WTC11 (cell line): ENCODE measurements at regions not wholly inside any gene's neighbourhood (a gene's known extent, or its start where the extent isn't known, plus 50 kb on each side); places are given as distances from the start of the nearest gene placed in this dataset.

ENCODE experiments used
- ATAC-seq: fragments of 200-7000 bp; cut with Tn5 transposase; 2 replicates; pipeline ENCODE4 v1.10.0; 2021; ENCODE audit warnings: mild to moderate bottlenecking, moderate library complexity
- CTCF ChIA-PET: fragments of 300-600 bp; sonication (Branson Sonifier 250); formaldehyde crosslinking; loops from one replicate; lab custom pipeline; 2021; ENCODE audit warnings: antibody characterized with exemption; lab: Charles Lee
- POLR2A ChIA-PET: fragments of 350-600 bp; sonication (Branson Sonifier 250); formaldehyde crosslinking; loops from one replicate; lab custom pipeline; 2021; ENCODE audit warnings: antibody characterized with exemption; lab: Charles Lee
- DNase-seq: peaks from one replicate; pipeline ENCODE4 v3.0.0; 2021; ENCODE audit warnings: low spot score
- H3K27ac Mint-ChIP-seq: 2 replicates; pipeline ENCODE4 v1.8.0; 2021; ENCODE audit warnings: mixed read lengths
- H3K27me3 Mint-ChIP-seq: 2 replicates; pipeline ENCODE4 v1.8.0; 2021; ENCODE audit warnings: low read depth, mild to moderate bottlenecking, moderate library complexity, mixed read lengths
- H3K36me3 Mint-ChIP-seq: 2 replicates; pipeline ENCODE4 v1.8.0; 2021; ENCODE audit warnings: mixed read lengths
- H3K4me1 Mint-ChIP-seq: 2 replicates; pipeline ENCODE4 v1.8.0; 2022; ENCODE audit warnings: mixed read lengths
- H3K4me3 Mint-ChIP-seq: 2 replicates; pipeline ENCODE4 v1.8.0; 2021; ENCODE audit warnings: mild to moderate bottlenecking, moderate library complexity, mixed read lengths
- H3K9me3 Mint-ChIP-seq: 2 replicates; pipeline ENCODE4 v1.8.0; 2021; ENCODE audit warnings: mixed read lengths
- ATF2 ChIP-seq: sonication (generic); formaldehyde crosslinking; IDR thresholded peaks from 2 replicates; pipeline ENCODE4 v1.8.1; 2022; ENCODE audit warnings: low read depth, missing genetic modification reagents, borderline replicate concordance
- ATF6 ChIP-seq: sonication (generic); formaldehyde crosslinking; IDR thresholded peaks from 2 replicates; pipeline ENCODE4 v1.8.1; 2023; ENCODE audit warnings: mild to moderate bottlenecking, missing genetic modification reagents
- CBFB ChIP-seq: sonication (generic); formaldehyde crosslinking; IDR thresholded peaks from 2 replicates; pipeline ENCODE4 v1.8.1; 2022; ENCODE audit warnings: mild to moderate bottlenecking, low read depth, missing genetic modification reagents
- E2F1 ChIP-seq: sonication (generic); formaldehyde crosslinking; IDR thresholded peaks from 2 replicates; pipeline ENCODE4 v1.8.0; 2022; ENCODE audit warnings: mild to moderate bottlenecking, missing genetic modification reagents
- GRHL2 ChIP-seq: fragments of 250-450 bp; sonication (Bioruptor Pico); IDR thresholded peaks from 2 replicates; pipeline ENCODE4 v1.8.0; 2022; ENCODE audit warnings: mild to moderate bottlenecking, moderate library complexity; ENCODE audit not compliant: insufficient replicate concordance, severe bottlenecking
- IRF1 ChIP-seq: sonication (generic); formaldehyde crosslinking; IDR thresholded peaks from 2 replicates; pipeline ENCODE4 v1.8.0; 2023; ENCODE audit warnings: missing genetic modification reagents
- JAZF1 ChIP-seq: fragments of 250-450 bp; sonication (Bioruptor Pico); IDR thresholded peaks from 2 replicates; pipeline ENCODE4 v1.9.0; 2021; ENCODE audit warnings: moderate library complexity, mild to moderate bottlenecking, inconsistent platforms
- JUN ChIP-seq: sonication (generic); formaldehyde crosslinking; IDR thresholded peaks from 2 replicates; pipeline ENCODE4 v1.8.0; 2023; ENCODE audit warnings: mild to moderate bottlenecking, missing genetic modification reagents
- MAX ChIP-seq: sonication (generic); formaldehyde crosslinking; IDR thresholded peaks from 2 replicates; pipeline ENCODE4 v1.8.0; 2022; ENCODE audit warnings: mild to moderate bottlenecking, missing genetic modification reagents
- NFE2L1 ChIP-seq: sonication (generic); formaldehyde crosslinking; IDR thresholded peaks from 2 replicates; pipeline ENCODE4 v1.8.1; 2023; ENCODE audit warnings: missing genetic modification reagents
- NR2C2 ChIP-seq: sonication (generic); formaldehyde crosslinking; IDR thresholded peaks from 2 replicates; pipeline ENCODE4 v1.8.0; 2022; ENCODE audit warnings: mild to moderate bottlenecking, missing genetic modification reagents
- PRDM15 ChIP-seq: sonication (generic); formaldehyde crosslinking; IDR thresholded peaks from 2 replicates; pipeline ENCODE4 v1.8.0; 2022; ENCODE audit warnings: missing genetic modification reagents
- SMAD4 ChIP-seq: sonication (generic); formaldehyde crosslinking; IDR thresholded peaks from 2 replicates; pipeline ENCODE4 v1.8.0; 2022; ENCODE audit warnings: mild to moderate bottlenecking, missing genetic modification reagents
- SOX15 ChIP-seq: fragments of 250-450 bp; sonication (Bioruptor Pico); IDR thresholded peaks from 2 replicates; pipeline ENCODE4 v1.9.0; 2021; ENCODE audit warnings: mild to moderate bottlenecking
- TCF7 ChIP-seq: sonication (generic); formaldehyde crosslinking; IDR thresholded peaks from 2 replicates; pipeline ENCODE4 v1.8.0; 2022; ENCODE audit warnings: mild to moderate bottlenecking, low read depth, missing genetic modification reagents, moderate library complexity
- TP53 ChIP-seq: sonication (generic); formaldehyde crosslinking; IDR thresholded peaks from 2 replicates; pipeline ENCODE4 v1.8.1; 2023; ENCODE audit warnings: mild to moderate bottlenecking, missing genetic modification reagents
- USF1 ChIP-seq: sonication (generic); formaldehyde crosslinking; IDR thresholded peaks from 2 replicates; pipeline ENCODE4 v1.8.0; 2022; ENCODE audit warnings: mild to moderate bottlenecking, missing genetic modification reagents
- ZMAT4 ChIP-seq: fragments of 250-450 bp; sonication (Bioruptor Pico); IDR thresholded peaks from 2 replicates; pipeline ENCODE4 v1.9.0; 2021; ENCODE audit warnings: mild to moderate bottlenecking
- ZNF263 ChIP-seq: sonication (generic); formaldehyde crosslinking; IDR thresholded peaks from 2 replicates; pipeline ENCODE4 v1.8.1; 2022; ENCODE audit warnings: low read depth, mild to moderate bottlenecking, moderate library complexity, missing genetic modification reagents
- ZNF396 ChIP-seq: fragments of 250-450 bp; sonication (Bioruptor Pico); IDR thresholded peaks from 2 replicates; pipeline ENCODE4 v1.8.0; 2021; ENCODE audit warnings: mild to moderate bottlenecking, moderate library complexity, borderline replicate concordance
- ZNF423 ChIP-seq: fragments of 250-450 bp; sonication (Bioruptor Pico); IDR thresholded peaks from 2 replicates; pipeline ENCODE4 v2.1.2; 2022; ENCODE audit warnings: mild to moderate bottlenecking, moderate library complexity
- ZNF532 ChIP-seq: fragments of 250-450 bp; sonication (Bioruptor Pico); IDR thresholded peaks from 2 replicates; pipeline ENCODE4 v1.9.0; 2021; ENCODE audit warnings: mild to moderate bottlenecking, borderline replicate concordance
- ZNF671 ChIP-seq: fragments of 250-450 bp; sonication (Bioruptor Pico); IDR thresholded peaks from 2 replicates; pipeline ENCODE4 v1.8.0; 2021; ENCODE audit warnings: mild to moderate bottlenecking

GRCh38 chr22:25407226-25407858, 157.1 kb upstream of the GRK3 start (continued):
- no peak for TF ChIP-seq E2F1
- no peak for TF ChIP-seq USF1 (CRISPR knock-in tag)
- no peak for TF ChIP-seq GRHL2 (CRISPR knock-in tag)
- TF ChIP-seq TCF7 (CRISPR knock-in tag), result no peak
- TF ChIP-seq ZNF423 (CRISPR knock-in tag), result no peak
- no peak for TF ChIP-seq SOX15
- no peak for TF ChIP-seq NFE2L1 (CRISPR knock-in tag)
- TF ChIP-seq PRDM15, result no peak
- no peak for TF ChIP-seq ATF2
- no peak for TF ChIP-seq JUN (CRISPR knock-in tag)
- no peak for TF ChIP-seq CBFB (CRISPR knock-in tag)
- TF ChIP-seq JAZF1, result no peak
- TF ChIP-seq ZNF671 (CRISPR knock-in tag), result no peak
- TF ChIP-seq ZNF396 (CRISPR knock-in tag), result no peak
- TF ChIP-seq MAX (CRISPR knock-in tag), result no peak

- H3K36me3 Mint-ChIP-seq, result 0 out of 2 replicates have a peak, but pooled peaks cover 1% of the 10 kb centered on the region
- H3K9me3 Mint-ChIP-seq, result no peaks in the 10 kb centered on the region
- H3K27ac Mint-ChIP-seq, result peak overlapping the region; percentile 57
- ATAC-seq, result peak; percentile 27
- ChIA-PET POLR2A (interaction anchor here (0.7 kb wide), 1 partner anchor 28 kb away, joined by 7 read pairs; no protein-coding TSS in a partner anchor), CTCF (interaction anchor here (0.6 kb wide), 1 partner anchor 34 kb away, joined by 7 read pairs; no protein-coding TSS in a partner anchor)
- H3K4me1 Mint-ChIP-seq, result peaks cover 23% of the 10 kb centered on the region
- H3K27me3 Mint-ChIP-seq, result peaks cover 15% of the 10 kb centered on the region
- DNase-seq, result no peak
- H3K4me3 Mint-ChIP-seq, result no peak overlapping the region
- TF ChIP-seq SMAD4 (CRISPR knock-in tag), result no peak
- TF ChIP-seq ATF6 (CRISPR knock-in tag), result no peak
- TF ChIP-seq NR2C2 (CRISPR knock-in tag), result no peak
- TF ChIP-seq ZNF263 (CRISPR knock-in tag), result no peak
- TF ChIP-seq IRF1 (CRISPR knock-in tag), result no peak
- no peak for TF ChIP-seq ZNF532
- TF ChIP-seq ZMAT4 (CRISPR knock-in tag), result no peak
- TF ChIP-seq TP53 (CRISPR knock-in tag), result no peak
Observed at GRCh38 chr22:25407859-25408229, 156.6 kb upstream of the GRK3 start.
